Kidney capillary endothelial cell (primary cell): ENCODE measurements at regions not wholly inside any gene's neighbourhood (a gene's known extent, or its start where the extent isn't known, plus 50 kb on each side); places are given as distances from the start of the nearest gene placed in this dataset.
"Not testable (repeated sequence)": the region's sequence is repeated elsewhere in the genome, so short reads cannot be mapped to it uniquely, and the experiment has no call there.

Source experiments
- DNase-seq: peaks from one replicate; pipeline ENCODE4 v3.0.0-alpha.2; 2018; ENCODE audit warnings: low spot score

GRCh38 chr2:194276667-194277066, 1380.4 kb upstream of the SLC39A10 start:
- DNase-seq = not testable (repeated sequence)

GRCh38 chr2:194271293-194271961, 1385.6 kb upstream of the SLC39A10 start:
- DNase-seq = no peak

GRCh38 chr2:194270648-194271047, 1386.4 kb upstream of the SLC39A10 start:
- DNase-seq = no peak

GRCh38 chr2:194264586-194264985, 1392.4 kb upstream of the SLC39A10 start:
- no peak for DNase-seq

GRCh38 chr2:194260185-194260584, 1396.8 kb upstream of the SLC39A10 start:
- DNase-seq = no peak

GRCh38 chr2:194257095-194257494, 1399.9 kb upstream of the SLC39A10 start:
- DNase-seq = no peak

GRCh38 chr2:194253528-194254259, 1403.3 kb upstream of the SLC39A10 start:
- no peak for DNase-seq

GRCh38 chr2:194252127-194252526, 1404.9 kb upstream of the SLC39A10 start:
- no peak for DNase-seq

GRCh38 chr2:194232600-194232999, 1424.4 kb upstream of the SLC39A10 start:
- no peak for DNase-seq

- no peak for DNase-seq
These were observed 1433.8 kb upstream of the SLC39A10 start for GRCh38 chr2:194223218-194223617.

- DNase-seq = no peak
These were observed 1442.8 kb upstream of the SLC39A10 start for GRCh38 chr2:194214192-194214591.

GRCh38 chr2:194205568-194206227, 1451.3 kb upstream of the SLC39A10 start:
- DNase-seq = no peak

- no peak for DNase-seq
These were observed 1453.1 kb upstream of the SLC39A10 start for GRCh38 chr2:194203898-194204297.

- no peak for DNase-seq
These were observed 1474.1 kb upstream of the SLC39A10 start for GRCh38 chr2:194182888-194183287.

GRCh38 chr2:194176134-194176533, 1480.9 kb upstream of the SLC39A10 start:
- no peak for DNase-seq

- DNase-seq = peak; percentile 4
These were observed 1490.2 kb upstream of the SLC39A10 start for GRCh38 chr2:194166818-194167217.

GRCh38 chr2:194155431-194155830, 1501.6 kb upstream of the SLC39A10 start:
- DNase-seq = no peak

- no peak for DNase-seq
These were observed 1505.8 kb upstream of the SLC39A10 start for GRCh38 chr2:194151231-194151630.

GRCh38 chr2:194135463-194135862, 1521.6 kb upstream of the SLC39A10 start:
- no peak for DNase-seq

- DNase-seq = no peak
These were observed 1528.2 kb upstream of the SLC39A10 start for GRCh38 chr2:194128810-194129209.

GRCh38 chr2:194126418-194126817, 1530.6 kb upstream of the SLC39A10 start:
- no peak for DNase-seq

- no peak for DNase-seq
These were observed 1540.2 kb upstream of the SLC39A10 start for GRCh38 chr2:194116861-194117260.

- no peak for DNase-seq
These were observed 1551.7 kb upstream of the SLC39A10 start for GRCh38 chr2:194105358-194105757.
